SJCRH30 (cell line): ENCODE measurements at regions not wholly inside any gene's neighbourhood (a gene's known extent, or its start where the extent isn't known, plus 50 kb on each side); places are given as distances from the start of the nearest gene placed in this dataset.
"Not testable (repeated sequence)": the region's sequence is repeated elsewhere in the genome, so short reads cannot be mapped to it uniquely, and the experiment has no call there.

ENCODE experiments used
- DNase-seq, 2 experiments: peaks; one replicate each; pipeline ENCODE4 v3.0.0-alpha.2; 2015 to 2020
- H3K27ac ChIP-seq: fragments of 250-450 bp; sonication (Bioruptor Pico); 2 replicates; pipeline ENCODE4 v1.5.1; 2020; ENCODE audit warnings: mild to moderate bottlenecking, moderate library complexity
- H3K27me3 ChIP-seq: fragments of 250-450 bp; sonication (Bioruptor Pico); 2 replicates; pipeline ENCODE4 v1.5.1; 2020; ENCODE audit warnings: mild to moderate bottlenecking, moderate library complexity
- H3K36me3 ChIP-seq: fragments of 250-450 bp; sonication (Bioruptor Pico); 2 replicates; pipeline ENCODE4 v1.5.1; 2020; ENCODE audit warnings: mild to moderate bottlenecking, moderate library complexity
- H3K4me1 ChIP-seq: fragments of 250-450 bp; sonication (Bioruptor Pico); 2 replicates; pipeline ENCODE4 v1.5.1; 2020; ENCODE audit warnings: mild to moderate bottlenecking, moderate library complexity
- H3K4me3 ChIP-seq: fragments of 250-450 bp; sonication (Bioruptor Pico); 2 replicates; pipeline ENCODE4 v1.5.1; 2020; ENCODE audit warnings: mild to moderate bottlenecking, moderate library complexity
- H3K9me3 ChIP-seq: fragments of 250-450 bp; sonication (Bioruptor Pico); replicated peaks from 2 replicates; pipeline ENCODE4 v1.5.1; 2020; ENCODE audit warnings: mild to moderate bottlenecking, moderate library complexity

DNA sequence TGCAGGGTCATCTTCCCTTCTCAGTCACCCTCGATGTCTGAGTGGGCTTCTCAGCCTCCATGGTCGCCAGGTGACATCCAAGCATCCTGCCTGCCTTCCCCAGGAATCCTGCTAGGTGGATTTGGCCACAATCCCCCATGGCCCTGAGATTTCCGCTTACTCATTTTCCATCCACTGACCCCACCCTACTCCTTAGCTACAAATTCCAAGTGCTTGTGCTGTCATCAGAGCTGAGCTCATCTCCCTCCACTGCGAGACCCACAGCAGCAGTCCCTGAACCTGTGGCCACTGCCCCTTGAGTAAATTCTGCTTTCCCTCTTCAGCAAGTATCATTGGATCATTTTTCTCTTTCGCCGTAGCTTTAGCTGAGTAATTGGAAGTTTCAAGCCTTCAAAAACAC, 90.5 kb upstream of the ANKRD10 start:
- H3K9me3 ChIP-seq: no peaks in the 10 kb centered on the region
- peak; percentile 15 to 30 for DNase-seq
- peak overlapping the region; percentile 33; the same call in 1 of the 2 replicates for H3K4me3 ChIP-seq
- H3K27ac ChIP-seq: peak overlapping the region; percentile 86
- no peaks in the 10 kb centered on the region for H3K36me3 ChIP-seq
- peaks cover 24% of the 10 kb centered on the region for H3K4me1 ChIP-seq
- no peaks in the 10 kb centered on the region for H3K27me3 ChIP-seq

DNA sequence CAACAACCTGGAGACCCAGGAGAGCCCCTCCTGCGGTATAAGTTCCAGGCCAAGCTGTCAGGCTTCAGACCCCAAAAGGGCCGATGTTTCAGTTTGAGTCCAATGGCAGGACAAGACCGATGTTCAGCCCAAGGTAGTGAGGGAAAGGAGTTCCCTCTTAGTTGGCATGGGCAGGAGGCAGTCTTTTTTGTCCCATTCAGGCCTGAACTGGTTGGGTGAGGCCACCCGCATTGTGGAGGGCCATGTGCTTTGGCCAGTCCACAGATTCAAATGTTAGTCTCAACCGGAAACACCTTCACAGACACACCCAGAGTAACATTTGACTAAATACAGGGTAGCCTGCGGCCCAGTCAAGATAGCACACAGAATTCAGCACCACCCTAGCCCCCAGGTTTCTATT, 89.6 kb upstream of the ANKRD10 start:
- Histone ChIP-seq H3K27me3 (no peaks in the 10 kb centered on the region), H3K4me3 (no peak overlapping the region), H3K36me3 (no peaks in the 10 kb centered on the region), H3K4me1 (peaks cover 24% of the 10 kb centered on the region), H3K27ac (no peak overlapping the region), H3K9me3 (no peaks in the 10 kb centered on the region)
- no peak for DNase-seq

DNA sequence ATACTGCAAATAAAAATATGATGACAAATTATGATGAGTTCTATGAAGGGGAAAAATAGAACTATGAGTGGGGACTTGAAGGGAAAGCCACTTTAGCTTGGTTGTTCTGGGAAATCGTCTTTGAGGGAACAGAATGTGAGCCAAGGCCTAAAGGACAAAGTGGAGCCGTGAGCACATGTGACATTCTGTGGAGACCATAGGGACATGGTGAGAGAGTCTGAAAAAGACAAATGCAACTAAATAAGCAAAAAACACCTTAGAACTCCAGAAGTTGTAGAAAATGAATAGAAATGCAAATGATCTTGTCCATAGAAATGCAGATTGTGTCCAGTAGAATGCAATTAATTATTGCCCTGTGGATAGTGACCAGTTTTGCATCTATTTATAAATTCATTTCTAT, 86.8 kb upstream of the ANKRD10 start:
- no peak for DNase-seq
- Histone ChIP-seq H3K4me3 (no peak overlapping the region), H3K27me3 (no peaks in the 10 kb centered on the region), H3K27ac (no peak overlapping the region), H3K4me1 (peaks cover 15% of the 10 kb centered on the region), H3K36me3 (no peaks in the 10 kb centered on the region), H3K9me3 (no peaks in the 10 kb centered on the region)

DNA sequence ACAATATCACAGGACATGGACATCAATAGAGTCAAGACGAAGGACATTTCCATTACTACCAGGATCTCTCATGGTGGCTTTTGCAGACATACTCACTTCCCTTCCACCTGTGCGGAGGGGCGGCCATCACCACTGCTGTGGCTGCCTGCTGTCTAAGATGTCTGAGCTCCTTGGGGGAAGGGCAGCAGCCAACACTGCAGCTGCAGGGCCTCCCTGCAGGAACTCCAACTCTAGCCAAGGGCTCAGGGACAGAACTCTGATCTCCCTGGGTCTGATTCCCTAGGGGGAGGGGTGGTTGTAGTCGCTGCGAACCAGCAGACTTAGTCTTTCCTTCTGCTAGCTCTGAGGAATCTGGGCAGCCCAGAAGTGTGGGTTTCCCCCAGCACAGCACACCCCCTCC, 78.9 kb upstream of the ANKRD10 start:
- no peaks in the 10 kb centered on the region for H3K4me1 ChIP-seq
- DNase-seq: no peak
- no peak overlapping the region for H3K4me3 ChIP-seq
- H3K27me3 ChIP-seq: no peaks in the 10 kb centered on the region
- H3K27ac ChIP-seq: no peak overlapping the region
- H3K9me3 ChIP-seq: no peaks in the 10 kb centered on the region
- H3K36me3 ChIP-seq: no peaks in the 10 kb centered on the region

DNA sequence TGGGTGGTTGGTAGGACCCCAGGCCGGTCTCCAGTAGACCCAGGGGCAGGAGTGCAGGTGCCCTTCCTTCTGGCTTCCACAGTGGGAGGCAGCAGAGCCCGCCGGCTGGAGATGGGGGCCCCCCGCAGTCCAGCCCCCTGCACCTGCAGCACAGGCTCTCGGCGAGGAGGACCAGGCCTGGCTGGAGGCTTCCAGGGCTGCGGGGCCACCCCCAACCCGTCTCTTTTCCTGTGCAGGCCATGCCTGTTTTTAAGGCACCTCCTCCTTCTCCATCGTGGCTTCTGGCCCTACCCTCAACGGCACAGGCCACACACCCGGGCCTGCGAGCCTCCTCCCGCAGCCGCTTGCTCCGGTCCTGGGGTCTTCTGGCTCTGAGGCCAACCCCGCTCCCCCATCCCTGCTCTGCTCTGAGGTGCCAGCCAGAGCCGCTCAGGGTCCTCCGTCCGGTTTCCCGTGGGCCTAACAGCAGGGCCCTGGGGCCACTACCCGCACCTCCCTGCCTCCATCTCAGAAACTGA, 77.2 kb upstream of the ANKRD10 start:
- no peak for DNase-seq
- Histone ChIP-seq H3K4me1 (no peaks in the 10 kb centered on the region), H3K4me3 (no peak overlapping the region), H3K27me3 (no peaks in the 10 kb centered on the region), H3K9me3 (no peaks in the 10 kb centered on the region), H3K27ac (no peak overlapping the region), H3K36me3 (no peaks in the 10 kb centered on the region)

DNA sequence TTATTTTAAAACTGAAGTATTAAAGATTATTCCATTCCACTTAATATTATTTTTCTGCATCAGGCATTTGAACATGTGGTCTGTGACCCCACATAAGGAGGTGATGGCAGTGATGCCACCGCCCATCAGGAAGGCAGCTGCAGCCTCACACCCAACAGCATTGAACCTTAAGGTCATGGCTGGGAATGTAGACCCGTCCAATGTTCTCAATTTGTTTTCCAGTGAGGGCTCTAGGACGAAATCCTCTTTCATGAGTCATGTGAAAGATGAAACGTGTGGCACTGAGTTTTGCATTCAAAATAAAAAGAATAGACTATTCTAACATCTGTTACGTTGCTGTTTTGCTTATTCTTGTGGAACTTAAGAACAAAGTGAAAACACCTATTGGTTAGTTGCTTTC, 74.5 kb upstream of the ANKRD10 start:
- peak; percentile 11 to 28 for DNase-seq
- no peaks in the 10 kb centered on the region for H3K4me1 ChIP-seq
- H3K36me3 ChIP-seq: no peaks in the 10 kb centered on the region
- no peaks in the 10 kb centered on the region for H3K27me3 ChIP-seq
- H3K27ac ChIP-seq: no peak overlapping the region
- H3K4me3 ChIP-seq: no peak overlapping the region
- H3K9me3 ChIP-seq: no peaks in the 10 kb centered on the region

DNA sequence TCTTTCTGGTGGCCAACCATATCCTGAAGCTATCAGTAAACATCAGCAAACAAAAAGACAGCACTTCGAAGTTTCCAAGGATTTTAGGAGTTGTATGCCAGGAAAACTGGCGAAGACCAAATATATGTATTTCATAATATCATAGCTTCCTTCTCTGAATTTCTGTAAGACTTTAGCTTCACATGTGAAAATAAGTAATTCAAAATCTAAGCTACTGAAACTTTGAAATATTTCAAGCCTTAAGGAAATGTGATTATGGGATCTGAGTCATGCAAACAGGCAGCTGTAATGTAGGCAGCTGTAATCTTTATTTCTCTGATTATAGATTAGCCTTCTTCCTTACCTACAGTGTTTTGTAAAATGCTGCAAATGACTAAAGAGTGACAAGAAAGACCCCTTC, 70.7 kb upstream of the ANKRD10 start:
- no peaks in the 10 kb centered on the region for H3K36me3 ChIP-seq
- H3K4me1 ChIP-seq: no peaks in the 10 kb centered on the region
- no peak for DNase-seq
- no peaks in the 10 kb centered on the region for H3K27me3 ChIP-seq
- no peak overlapping the region for H3K4me3 ChIP-seq
- no peaks in the 10 kb centered on the region for H3K9me3 ChIP-seq
- no peak overlapping the region for H3K27ac ChIP-seq

DNA sequence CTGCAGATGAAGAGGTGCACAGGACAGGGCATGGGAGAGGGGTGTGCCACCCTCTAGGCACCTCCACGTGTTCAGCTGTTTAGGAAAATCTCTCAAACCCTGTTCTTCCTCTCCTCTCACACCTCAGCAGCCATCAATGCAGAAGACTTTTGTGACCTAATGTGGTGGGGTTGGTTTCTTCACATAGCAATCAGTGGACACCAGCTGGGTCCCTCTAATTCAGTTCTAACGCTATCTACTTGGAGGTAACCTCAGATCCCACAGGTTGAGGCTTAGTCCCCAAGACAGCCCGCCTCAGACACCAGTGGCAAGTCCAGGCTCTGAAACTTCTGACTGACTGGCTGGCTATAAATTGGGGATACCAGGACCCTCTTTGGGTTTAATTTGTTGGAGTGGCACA, 69.9 kb upstream of the ANKRD10 start:
- no peak overlapping the region for H3K27ac ChIP-seq
- no peaks in the 10 kb centered on the region for H3K4me1 ChIP-seq
- no peaks in the 10 kb centered on the region for H3K9me3 ChIP-seq
- no peak for DNase-seq
- H3K27me3 ChIP-seq: no peaks in the 10 kb centered on the region
- H3K4me3 ChIP-seq: no peak overlapping the region
- no peaks in the 10 kb centered on the region for H3K36me3 ChIP-seq

DNA sequence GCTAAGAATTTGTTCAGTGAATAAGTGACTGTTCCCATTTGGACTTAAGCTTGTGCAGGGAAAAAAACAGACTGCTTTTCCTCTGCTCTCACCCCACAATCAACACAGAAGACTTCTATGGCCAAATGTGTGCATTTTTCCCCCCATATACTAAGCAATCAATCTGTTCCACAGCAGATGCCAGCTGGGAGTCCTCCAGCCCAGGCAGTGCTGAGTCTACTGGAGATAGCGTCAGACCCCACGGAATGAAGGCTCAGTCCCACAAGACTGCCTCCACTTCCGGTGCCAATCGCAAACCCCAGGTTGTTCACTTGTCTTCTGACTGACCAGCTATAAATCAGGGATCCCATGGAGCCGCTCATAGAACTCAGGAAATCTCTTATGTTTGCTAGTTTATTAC, 69.5 kb upstream of the ANKRD10 start:
- Histone ChIP-seq H3K27me3 (no peaks in the 10 kb centered on the region), H3K36me3 (no peaks in the 10 kb centered on the region), H3K4me1 (no peaks in the 10 kb centered on the region), H3K27ac (no peak overlapping the region), H3K9me3 (no peaks in the 10 kb centered on the region), H3K4me3 (no peak overlapping the region)
- DNase-seq: no peak

DNA sequence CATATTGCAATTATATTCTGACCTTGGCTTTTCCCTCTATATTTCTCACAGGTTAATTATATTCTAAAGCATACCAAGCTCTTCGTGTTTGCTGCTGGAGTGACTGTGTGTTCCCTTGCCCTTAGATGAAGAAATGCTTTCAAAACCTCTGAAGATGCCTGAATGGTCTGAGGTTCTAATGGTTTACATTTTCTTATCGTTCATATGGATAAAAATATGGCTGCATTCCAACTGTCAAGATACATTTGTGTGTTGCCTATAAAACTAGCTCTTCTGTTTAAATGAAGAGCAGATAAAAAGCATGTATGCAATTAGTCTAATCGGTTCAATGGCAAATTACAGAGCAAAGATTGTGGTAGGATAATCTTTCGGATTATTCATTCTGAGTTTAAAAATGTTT, 68.4 kb upstream of the ANKRD10 start:
- H3K27ac ChIP-seq: no peak overlapping the region
- no peaks in the 10 kb centered on the region for H3K4me1 ChIP-seq
- DNase-seq: no peak
- no peaks in the 10 kb centered on the region for H3K9me3 ChIP-seq
- H3K36me3 ChIP-seq: no peaks in the 10 kb centered on the region
- H3K27me3 ChIP-seq: no peaks in the 10 kb centered on the region
- H3K4me3 ChIP-seq: no peak overlapping the region

DNA sequence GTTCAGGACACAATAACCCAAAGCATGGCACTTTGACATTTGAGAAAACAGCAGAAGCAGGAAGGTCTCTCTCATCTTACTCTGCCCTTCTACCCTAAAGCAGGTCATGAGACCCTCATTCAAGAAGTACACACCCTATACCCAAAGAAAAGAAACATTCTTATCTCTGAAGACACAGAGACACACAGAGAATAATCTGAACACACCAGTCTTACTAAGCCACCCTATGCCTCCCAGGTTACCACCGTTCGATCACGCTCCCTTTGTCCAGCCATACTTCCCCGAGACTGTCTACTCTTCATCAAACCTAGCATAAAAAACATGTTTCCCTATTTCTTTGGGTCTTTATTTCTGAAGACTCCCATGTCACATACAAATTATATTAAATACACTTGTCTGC, 66.5 kb upstream of the ANKRD10 start:
- Histone ChIP-seq H3K4me1 (no peaks in the 10 kb centered on the region), H3K36me3 (no peaks in the 10 kb centered on the region), H3K9me3 (no peaks in the 10 kb centered on the region), H3K27me3 (no peaks in the 10 kb centered on the region), H3K4me3 (no peak overlapping the region), H3K27ac (no peak overlapping the region)
- no peak for DNase-seq

DNA sequence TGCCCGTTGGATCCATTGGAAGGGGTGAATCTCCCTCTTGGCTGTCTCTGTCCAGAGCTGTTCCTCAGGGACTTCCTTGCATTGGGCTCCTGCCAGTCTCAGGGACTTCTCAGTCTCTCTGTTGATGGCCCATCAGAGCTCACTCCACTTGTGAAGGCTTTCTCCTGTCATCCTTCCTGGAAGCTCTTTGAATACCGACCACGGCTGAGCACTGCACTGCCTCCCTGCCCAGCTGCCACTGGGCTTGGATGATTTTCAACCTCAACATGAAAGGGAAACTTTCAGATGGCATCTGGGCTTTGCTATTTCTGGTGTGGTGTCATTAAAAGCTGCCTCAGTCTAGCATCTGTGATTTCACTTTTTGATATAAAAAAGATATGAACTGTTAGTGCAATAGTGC, 66.1 kb upstream of the ANKRD10 start:
- Histone ChIP-seq H3K36me3 (no peaks in the 10 kb centered on the region), H3K4me1 (no peaks in the 10 kb centered on the region), H3K27ac (no peak overlapping the region), H3K9me3 (no peaks in the 10 kb centered on the region), H3K27me3 (no peaks in the 10 kb centered on the region), H3K4me3 (no peak overlapping the region)
- no peak for DNase-seq

DNA sequence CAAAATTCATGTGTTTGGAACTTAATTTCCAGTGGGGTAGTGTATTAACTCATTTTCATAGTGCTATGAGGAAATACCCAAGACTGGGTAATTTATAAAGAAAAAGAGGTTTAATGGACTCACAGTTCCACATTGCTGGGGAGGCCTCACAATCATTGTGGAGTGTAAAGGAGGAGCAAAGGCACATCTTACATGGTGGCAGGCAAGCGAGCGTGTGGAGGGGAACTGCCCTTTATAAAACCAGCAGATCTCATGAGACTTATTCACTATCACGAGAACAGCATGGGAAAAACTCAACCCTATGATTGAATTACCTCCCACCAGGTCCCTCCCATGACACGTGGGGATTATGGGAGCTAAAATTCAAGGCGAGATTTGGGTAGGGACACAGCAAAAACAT, 64.3 kb upstream of the ANKRD10 start:
- not testable (repeated sequence) for H3K27me3 ChIP-seq, H3K27ac ChIP-seq, H3K4me1 ChIP-seq, DNase-seq, H3K4me3 ChIP-seq, H3K36me3 ChIP-seq, H3K9me3 ChIP-seq

DNA sequence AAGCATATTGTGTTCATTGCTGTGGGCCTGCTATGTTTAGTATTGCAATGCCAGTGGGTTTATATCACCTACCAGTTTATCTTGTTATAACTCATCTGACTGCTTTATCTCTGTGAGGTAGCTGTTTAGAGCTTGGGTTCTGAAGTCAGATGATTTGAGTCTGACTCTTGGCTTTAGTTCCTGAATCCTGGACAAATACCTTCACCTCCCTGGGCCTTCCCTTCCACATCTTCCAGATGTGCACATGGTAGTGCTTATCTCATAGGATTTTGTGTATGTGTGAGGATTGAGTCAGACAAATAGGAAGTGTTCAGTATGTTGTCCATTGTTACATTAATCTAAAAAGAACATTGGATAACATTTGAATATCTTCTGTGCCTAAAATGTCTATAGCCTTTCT, 63.5 kb upstream of the ANKRD10 start:
- H3K9me3 ChIP-seq: no peaks in the 10 kb centered on the region

DNA sequence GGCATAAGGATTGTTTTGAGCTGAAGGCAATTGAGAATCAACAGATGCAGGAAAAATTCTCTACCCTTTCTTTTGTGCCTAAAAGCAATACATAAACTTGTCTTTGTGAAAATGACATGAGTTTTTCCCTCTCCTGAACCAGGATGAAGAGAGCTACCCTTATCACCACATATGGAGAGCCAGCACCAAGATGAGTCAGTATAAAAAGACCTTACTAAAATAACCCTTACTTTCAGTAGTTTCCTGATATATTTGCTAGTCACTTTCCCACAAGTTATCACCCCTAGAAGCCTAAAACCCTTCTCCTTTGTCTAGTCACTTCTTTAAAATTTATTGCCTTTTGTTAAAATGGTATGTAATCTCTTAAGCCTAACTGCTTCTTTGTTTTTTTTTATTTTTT, 61.9 kb upstream of the ANKRD10 start:
- no peaks in the 10 kb centered on the region for H3K36me3 ChIP-seq
- H3K9me3 ChIP-seq: no peaks in the 10 kb centered on the region
- H3K27ac ChIP-seq: no peak overlapping the region
- DNase-seq: no peak
- H3K4me1 ChIP-seq: no peaks in the 10 kb centered on the region
- H3K27me3 ChIP-seq: no peaks in the 10 kb centered on the region
- no peak overlapping the region for H3K4me3 ChIP-seq

More for the DNA sequence above, 63.5 kb upstream of the ANKRD10 start:
- Histone ChIP-seq H3K36me3 (no peaks in the 10 kb centered on the region), H3K4me3 (no peak overlapping the region), H3K4me1 (no peaks in the 10 kb centered on the region), H3K27me3 (no peaks in the 10 kb centered on the region), H3K27ac (no peak overlapping the region)
- DNase-seq: no peak

DNA sequence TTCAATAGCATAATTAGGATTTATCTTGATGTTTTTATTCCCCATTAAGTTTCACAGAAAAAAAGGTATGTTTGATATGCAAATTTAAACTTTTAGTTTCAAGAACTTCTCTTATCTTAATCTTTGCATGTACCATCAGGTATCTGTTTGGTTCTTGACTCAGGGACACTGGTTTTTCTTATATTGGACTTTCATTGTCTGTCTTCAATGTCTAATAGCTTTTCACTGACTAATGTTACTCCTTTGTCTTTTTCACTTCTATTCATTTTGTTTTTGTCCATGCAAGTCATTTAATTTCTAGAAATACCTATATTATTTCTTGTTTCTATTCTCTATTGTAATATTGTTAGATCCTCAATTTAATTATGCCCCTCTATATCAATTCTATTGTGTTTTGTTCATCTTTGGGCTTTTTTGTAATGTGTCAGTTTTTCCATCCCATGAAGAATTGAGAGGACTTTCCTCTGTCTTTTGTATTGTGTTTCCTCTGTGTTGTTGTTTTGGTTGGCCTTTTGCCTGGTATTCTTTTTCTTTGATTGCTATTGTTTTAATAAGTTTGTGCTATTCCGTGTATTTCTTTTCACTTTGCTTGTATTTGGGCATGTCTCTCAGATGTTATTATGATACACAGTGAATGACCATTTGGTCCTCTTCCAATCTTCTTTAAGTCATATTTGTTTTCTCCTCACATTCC, 58.3 kb upstream of the ANKRD10 start:
- no peaks in the 10 kb centered on the region for H3K9me3 ChIP-seq
- no peaks in the 10 kb centered on the region for H3K4me1 ChIP-seq
- H3K27ac ChIP-seq: no peak overlapping the region
- H3K27me3 ChIP-seq: no peaks in the 10 kb centered on the region
- H3K4me3 ChIP-seq: no peak overlapping the region
- DNase-seq: no peak
- H3K36me3 ChIP-seq: no peaks in the 10 kb centered on the region
